LNCaP clone FGC (cell line): ENCODE measurements at regions not wholly inside any gene's neighbourhood (a gene's known extent, or its start where the extent isn't known, plus 50 kb on each side); places are given as distances from the start of the nearest gene placed in this dataset.

ENCODE experiments used
- DNase-seq: peaks from one replicate; pipeline ENCODE4 v3.0.0-alpha.2; 2011; ENCODE audit warnings: low read depth
- H3K4me3 ChIP-seq: 2 replicates; pipeline ENCODE4 v1.5.1; 2011; ENCODE audit warnings: mild to moderate bottlenecking, low read depth, low read length, control low read depth
- TF ChIP-seq, protein P1 (sequence below): IDR thresholded peaks from 2 replicates; pipeline ENCODE4 v1.5.1; 2012; ENCODE audit warnings: mild to moderate bottlenecking; ENCODE audit not compliant: control insufficient read depth, insufficient read depth; ENCODE audit errors: extremely low read depth

DNA sequence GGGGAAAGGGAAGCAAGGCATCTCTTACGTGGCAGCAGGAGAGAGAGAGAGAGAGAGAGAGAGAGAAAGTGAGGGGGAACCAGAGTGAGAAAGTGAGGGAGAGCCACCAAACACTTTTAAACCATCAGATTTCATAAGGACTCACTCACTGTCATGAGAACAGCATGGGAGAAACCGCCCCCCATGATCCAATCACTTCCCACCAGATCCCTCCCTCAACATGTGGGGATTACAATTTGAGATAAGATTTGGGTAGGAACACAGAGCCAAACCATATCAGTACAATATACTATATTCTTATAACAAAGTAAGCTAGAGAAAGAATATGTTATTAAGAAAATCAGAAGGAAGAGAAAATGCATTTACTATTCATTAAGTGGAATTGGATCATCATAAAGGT lies 53.7 kb upstream of the PLXNC1 start:
- TF ChIP-seq, protein P1, sequence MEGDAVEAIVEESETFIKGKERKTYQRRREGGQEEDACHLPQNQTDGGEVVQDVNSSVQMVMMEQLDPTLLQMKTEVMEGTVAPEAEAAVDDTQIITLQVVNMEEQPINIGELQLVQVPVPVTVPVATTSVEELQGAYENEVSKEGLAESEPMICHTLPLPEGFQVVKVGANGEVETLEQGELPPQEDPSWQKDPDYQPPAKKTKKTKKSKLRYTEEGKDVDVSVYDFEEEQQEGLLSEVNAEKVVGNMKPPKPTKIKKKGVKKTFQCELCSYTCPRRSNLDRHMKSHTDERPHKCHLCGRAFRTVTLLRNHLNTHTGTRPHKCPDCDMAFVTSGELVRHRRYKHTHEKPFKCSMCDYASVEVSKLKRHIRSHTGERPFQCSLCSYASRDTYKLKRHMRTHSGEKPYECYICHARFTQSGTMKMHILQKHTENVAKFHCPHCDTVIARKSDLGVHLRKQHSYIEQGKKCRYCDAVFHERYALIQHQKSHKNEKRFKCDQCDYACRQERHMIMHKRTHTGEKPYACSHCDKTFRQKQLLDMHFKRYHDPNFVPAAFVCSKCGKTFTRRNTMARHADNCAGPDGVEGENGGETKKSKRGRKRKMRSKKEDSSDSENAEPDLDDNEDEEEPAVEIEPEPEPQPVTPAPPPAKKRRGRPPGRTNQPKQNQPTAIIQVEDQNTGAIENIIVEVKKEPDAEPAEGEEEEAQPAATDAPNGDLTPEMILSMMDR, result no peak
- H3K4me3 ChIP-seq, result no peak overlapping the region
- DNase-seq, result no peak

DNA sequence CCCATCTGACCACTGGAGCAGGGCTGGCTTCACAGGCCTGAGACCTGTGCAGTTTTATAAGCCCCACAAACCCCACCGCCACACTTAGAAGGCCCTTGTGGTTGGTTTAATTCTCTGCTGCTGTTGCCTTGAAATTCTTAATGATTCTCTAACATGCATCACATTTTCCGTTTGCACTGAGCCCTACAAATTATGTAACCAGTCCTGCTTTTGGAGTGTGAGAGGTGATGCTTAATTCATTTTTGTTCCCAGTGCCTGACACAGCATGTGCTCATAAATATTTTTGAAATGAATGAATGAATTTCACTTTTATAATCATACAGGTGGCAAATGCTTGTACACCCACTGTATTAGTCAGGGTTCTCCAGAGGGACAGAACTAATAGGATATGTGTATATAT lies 52.8 kb upstream of the PLXNC1 start:
- H3K4me3 ChIP-seq, result no peak overlapping the region
- TF ChIP-seq, protein P1, result no peak
- DNase-seq, result no peak

DNA sequence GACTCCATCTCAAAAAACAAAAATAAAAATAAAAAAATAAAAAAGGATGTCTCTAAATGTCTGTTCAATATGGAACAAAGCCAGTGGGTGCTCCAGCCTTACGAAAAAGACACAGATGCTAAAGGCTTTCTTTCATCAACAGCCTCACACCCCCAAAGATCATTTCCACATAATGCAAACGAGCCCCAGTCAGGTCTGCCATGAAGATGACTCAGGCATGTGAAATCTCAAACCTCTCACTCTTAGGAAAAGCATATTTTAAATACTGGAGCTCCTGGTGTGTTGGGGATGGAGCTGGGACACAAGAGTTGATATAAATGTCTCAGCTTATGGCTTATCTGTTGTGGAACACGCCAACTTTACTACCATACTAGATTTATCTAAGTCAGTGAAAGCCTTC lies 49.9 kb upstream of the PLXNC1 start:
- TF ChIP-seq, protein P1, result no peak
- no peak for DNase-seq

More for the DNA sequence above, 49.9 kb upstream of the PLXNC1 start:
- no peak overlapping the region for H3K4me3 ChIP-seq
